ENCODE measurements at regions not wholly inside any gene's neighbourhood (a gene's known extent, or its start where the extent isn't known, plus 50 kb on each side); places are given as distances from the start of the nearest gene placed in this dataset.

GRCh38 chr20:11368965-11369711 lies 548.6 kb upstream of the BTBD3 start:
- TF ChIP-seq CTCF (conservative IDR thresholded peaks at IDR 0.05; ENCODE audit: low read depth in 2 of 2), result no peak
- TF ChIP-seq EZH2 (IDR thresholded peaks at IDR 0.05; ENCODE audit: low read depth, unreplicated experiment), result no peak
- no peak for TF ChIP-seq EZH2phosphoT487 (IDR thresholded peaks at IDR 0.05; ENCODE audit: unreplicated experiment)

Data from GM23338 (cell line).